Urinary bladder (tissue), 3 donors: ENCODE measurements at regions not wholly inside any gene's neighbourhood (a gene's known extent, or its start where the extent isn't known, plus 50 kb on each side); places are given as distances from the start of the nearest gene placed in this dataset.

Source experiments
- DNase-seq: peaks from one replicate; pipeline ENCODE4 v3.0.0-alpha.2; 2015; ENCODE audit errors: extremely low spot score
- H3K27ac ChIP-seq: one replicate; pipeline ENCODE4 v1.5.1; 2013; ENCODE audit warnings: low read depth, mild to moderate bottlenecking, moderate library complexity
- H3K36me3 ChIP-seq: one replicate; pipeline ENCODE4 v1.6.1; 2013; ENCODE audit warnings: mild to moderate bottlenecking, moderate library complexity; ENCODE audit not compliant: insufficient read depth
- H3K4me1 ChIP-seq: one replicate; pipeline ENCODE4 v1.6.1; 2013; ENCODE audit warnings: mild to moderate bottlenecking, moderate library complexity; ENCODE audit not compliant: insufficient read depth
- H3K4me3 ChIP-seq: one replicate; pipeline ENCODE4 v1.5.1; 2013; ENCODE audit warnings: low read depth, low read length
- WGBS: extraction: QIAGEN DNeasy Blood & Tissue Kit; methylation state at CpG from one replicate; pipeline ENCODE4 v1.1.7; 2013; 5-methylcytosine and 5-hydroxymethylcytosine counted together
- donor health status: healthy with polysubstance abuse.
- donor health status: healthy.

- Histone ChIP-seq H3K36me3 (no peaks in the 10 kb centered on the region), H3K4me3 (no peak overlapping the region), H3K4me1 (no peaks in the 10 kb centered on the region), H3K27ac (no peak overlapping the region)
- 93% methylated on average over 2 of the region's 2 CpGs for WGBS
- no peak for DNase-seq
Measured at GRCh38 chr21:23899561-23899960, 1707.7 kb downstream of the MRPL39 start.

- H3K4me1 ChIP-seq = no peaks in the 10 kb centered on the region
- no peak overlapping the region for H3K4me3 ChIP-seq
- DNase-seq = no peak
- no peak overlapping the region for H3K27ac ChIP-seq
- 84% methylated on average over 4 of the region's 4 CpGs for WGBS
- no peaks in the 10 kb centered on the region for H3K36me3 ChIP-seq
Measured at GRCh38 chr21:23890652-23891051, 1716.6 kb downstream of the MRPL39 start.

GRCh38 chr21:23887725-23888306 is 1719.5 kb downstream of the MRPL39 start:
- no peaks in the 10 kb centered on the region for H3K36me3 ChIP-seq
- WGBS = 84% methylated on average over 10 of the region's 10 CpGs

GRCh38 chr21:23886828-23887724 is 1720.2 kb downstream of the MRPL39 start:
- Histone ChIP-seq H3K4me1 (no peaks in the 10 kb centered on the region), H3K4me3 (no peak overlapping the region), H3K27ac (no peak overlapping the region), H3K36me3 (no peaks in the 10 kb centered on the region)
- no peak for DNase-seq
- WGBS = 89% methylated on average over 21 of the region's 21 CpGs

More at GRCh38 chr21:23887725-23888306, 1719.5 kb downstream of the MRPL39 start:
- no peak overlapping the region for H3K4me3 ChIP-seq
- H3K4me1 ChIP-seq = no peaks in the 10 kb centered on the region
- DNase-seq = no peak
- H3K27ac ChIP-seq = no peak overlapping the region

GRCh38 chr21:23881783-23882182 is 1725.5 kb downstream of the MRPL39 start:
- Histone ChIP-seq H3K4me3 (no peak overlapping the region), H3K27ac (no peak overlapping the region), H3K36me3 (no peaks in the 10 kb centered on the region), H3K4me1 (no peaks in the 10 kb centered on the region)
- DNase-seq = no peak
- WGBS = 97% methylated on average over 4 of the region's 4 CpGs

GRCh38 chr21:23876925-23877558 is 1730.2 kb downstream of the MRPL39 start:
- no peaks in the 10 kb centered on the region for H3K4me1 ChIP-seq
- no peak overlapping the region for H3K27ac ChIP-seq
- 71% methylated on average over 5 of the region's 5 CpGs for WGBS
- DNase-seq = no peak
- no peak overlapping the region for H3K4me3 ChIP-seq
- H3K36me3 ChIP-seq = no peaks in the 10 kb centered on the region

GRCh38 chr21:23874271-23874670 is 1733.0 kb downstream of the MRPL39 start:
- Histone ChIP-seq H3K27ac (no peak overlapping the region), H3K36me3 (no peaks in the 10 kb centered on the region), H3K4me1 (no peaks in the 10 kb centered on the region), H3K4me3 (no peak overlapping the region)
- WGBS = 86% methylated on average over 3 of the region's 3 CpGs
- no peak for DNase-seq

GRCh38 chr21:23861911-23862504 is 1745.3 kb downstream of the MRPL39 start:
- no peak overlapping the region for H3K4me3 ChIP-seq
- no peak overlapping the region for H3K27ac ChIP-seq
- 64% methylated on average over 6 of the region's 6 CpGs for WGBS
- DNase-seq = no peak
- H3K36me3 ChIP-seq = no peaks in the 10 kb centered on the region
- no peaks in the 10 kb centered on the region for H3K4me1 ChIP-seq

GRCh38 chr21:23858878-23859277 is 1748.4 kb downstream of the MRPL39 start:
- DNase-seq = no peak
- Histone ChIP-seq H3K36me3 (no peaks in the 10 kb centered on the region), H3K4me3 (no peak overlapping the region), H3K27ac (no peak overlapping the region), H3K4me1 (no peaks in the 10 kb centered on the region)
- 80% methylated on average over 2 of the region's 2 CpGs for WGBS

GRCh38 chr21:23853796-23854379 is 1753.4 kb downstream of the MRPL39 start:
- H3K4me3 ChIP-seq = no peak overlapping the region
- H3K27ac ChIP-seq = no peak overlapping the region
- no peaks in the 10 kb centered on the region for H3K4me1 ChIP-seq
- DNase-seq = peak; percentile 4
- H3K36me3 ChIP-seq = no peaks in the 10 kb centered on the region
- 10% methylated on average over 1 of the region's 1 CpG for WGBS

- Histone ChIP-seq H3K36me3 (no peaks in the 10 kb centered on the region), H3K4me3 (no peak overlapping the region), H3K4me1 (no peaks in the 10 kb centered on the region), H3K27ac (no peak overlapping the region)
- 53% methylated on average over 3 of the region's 3 CpGs for WGBS
- DNase-seq = no peak
Measured at GRCh38 chr21:23837564-23837963, 1769.7 kb downstream of the MRPL39 start.

GRCh38 chr21:23822760-23823159 is 1784.5 kb downstream of the MRPL39 start:
- H3K36me3 ChIP-seq = no peaks in the 10 kb centered on the region
- H3K27ac ChIP-seq = no peak overlapping the region
- no peaks in the 10 kb centered on the region for H3K4me1 ChIP-seq
- no peak overlapping the region for H3K4me3 ChIP-seq
- WGBS = 55% methylated on average over 3 of the region's 3 CpGs
- DNase-seq = no peak

GRCh38 chr21:23817337-23817736 is 1789.9 kb downstream of the MRPL39 start:
- no peaks in the 10 kb centered on the region for H3K36me3 ChIP-seq
- WGBS = 59% methylated on average over 1 of the region's 1 CpG
- no peaks in the 10 kb centered on the region for H3K4me1 ChIP-seq
- no peak overlapping the region for H3K27ac ChIP-seq
- DNase-seq = no peak
- H3K4me3 ChIP-seq = no peak overlapping the region
